ENCODE measurements at regions not wholly inside any gene's neighbourhood (a gene's known extent, or its start where the extent isn't known, plus 50 kb on each side); places are given as distances from the start of the nearest gene placed in this dataset.

DNA sequence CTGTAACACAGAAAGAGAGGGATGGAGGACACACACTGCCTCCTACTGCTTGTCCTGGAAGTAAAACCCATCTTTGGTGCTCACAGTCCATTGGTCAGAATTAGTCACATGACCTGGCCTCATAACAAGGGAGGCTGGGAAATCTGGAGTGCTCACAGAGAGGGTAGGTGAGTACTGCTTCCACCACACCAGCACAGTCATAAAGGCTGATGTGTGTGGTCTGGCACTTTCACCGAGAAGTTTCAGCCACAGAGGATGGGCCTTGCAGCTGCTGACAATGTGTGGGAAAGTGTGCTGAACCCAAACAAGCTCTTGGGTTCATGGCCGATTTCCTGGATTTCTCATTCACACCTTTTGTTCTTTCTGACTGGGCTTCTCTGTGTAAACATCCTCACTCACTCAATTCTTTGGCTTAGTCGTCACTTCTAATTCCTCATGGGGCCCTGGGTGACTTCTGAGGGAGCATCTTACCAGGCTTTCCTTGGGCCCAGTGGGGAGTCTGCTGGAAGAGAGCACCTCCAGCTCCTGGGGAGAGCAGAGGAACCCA is 100.7 kb downstream of the ASB7 start:
- TF ChIP-seq CTCF (IDR thresholded peaks at IDR 0.05) (no peak), POLR2AphosphoS5 (IDR thresholded peaks at IDR 0.05) (no peak), EP300 (IDR thresholded peaks at IDR 0.05) (no peak)

Measured in sigmoid colon (tissue), 4 donors.